HG02678 (cell line): ENCODE measurements at regions not wholly inside any gene's neighbourhood (a gene's known extent, or its start where the extent isn't known, plus 50 kb on each side); places are given as distances from the start of the nearest gene placed in this dataset.
"Not testable (repeated sequence)": the region's sequence is repeated elsewhere in the genome, so short reads cannot be mapped to it uniquely, and the experiment has no call there.

Source experiments
- ATAC-seq: cut with Tn5 transposase; IDR thresholded peaks from one replicate; pipeline ENCODE4 v1.9.1; 2021; ENCODE audit warnings: mild to moderate bottlenecking, moderate library complexity; ENCODE audit not compliant: unreplicated experiment

DNA sequence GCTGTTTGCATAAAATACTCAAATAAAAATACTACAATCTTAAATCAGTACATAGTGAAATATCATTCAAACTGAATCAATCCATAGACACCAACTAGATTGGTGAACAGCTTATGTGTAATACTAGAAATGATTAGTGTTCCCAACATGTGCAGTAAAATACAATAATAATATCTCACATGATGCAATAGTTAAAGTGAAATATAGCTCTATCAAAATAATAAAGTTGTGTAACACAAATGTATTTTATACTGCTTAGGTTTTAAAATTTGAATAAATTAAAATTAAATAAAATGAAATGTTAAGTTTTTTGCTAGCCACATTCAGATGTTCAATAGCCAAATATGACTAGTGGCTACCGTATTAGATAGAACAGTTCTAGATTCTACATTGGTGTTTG is 714.1 kb downstream of the ZNF385D start:
- ATAC-seq, result no peak

DNA sequence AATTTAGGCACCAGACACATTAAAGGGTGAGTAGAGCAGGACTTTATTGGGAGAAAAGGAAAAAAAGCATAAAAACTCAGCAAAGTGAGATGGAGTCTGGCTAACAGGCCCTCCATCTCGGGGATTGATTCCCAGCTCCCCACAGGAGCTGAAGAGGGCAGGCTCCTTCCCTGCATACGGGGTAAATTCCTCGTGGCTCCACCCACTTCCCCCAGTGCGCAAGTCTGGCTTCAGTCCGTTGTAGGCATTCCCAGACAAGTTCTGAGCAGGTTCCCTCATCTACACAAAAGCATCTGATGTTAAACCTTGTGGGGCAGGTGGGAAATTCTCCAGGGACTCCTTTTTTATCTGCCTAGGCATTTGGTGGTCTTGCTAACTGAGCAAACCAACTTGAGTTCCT is 722.6 kb downstream of the ZNF385D start:
- no peak for ATAC-seq

DNA sequence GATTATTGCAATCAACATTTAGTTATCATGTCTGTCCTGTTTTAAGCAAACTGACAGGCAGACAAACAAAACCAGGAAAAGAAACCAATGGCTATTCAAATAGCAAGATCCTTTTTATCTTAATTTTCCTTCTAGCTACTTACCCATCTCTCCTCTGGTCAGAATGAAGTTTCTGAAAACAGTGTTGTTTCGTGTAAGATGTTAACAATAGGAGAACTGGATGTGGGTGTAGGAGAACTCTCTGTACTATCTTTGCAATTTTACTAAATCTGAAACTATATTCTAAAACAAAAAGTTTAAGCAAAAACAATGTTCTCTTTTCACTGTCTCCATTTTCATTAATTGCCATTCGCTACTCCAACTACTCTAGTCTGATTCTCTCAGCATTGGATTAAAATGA is 726.4 kb downstream of the ZNF385D start:
- no peak for ATAC-seq

DNA sequence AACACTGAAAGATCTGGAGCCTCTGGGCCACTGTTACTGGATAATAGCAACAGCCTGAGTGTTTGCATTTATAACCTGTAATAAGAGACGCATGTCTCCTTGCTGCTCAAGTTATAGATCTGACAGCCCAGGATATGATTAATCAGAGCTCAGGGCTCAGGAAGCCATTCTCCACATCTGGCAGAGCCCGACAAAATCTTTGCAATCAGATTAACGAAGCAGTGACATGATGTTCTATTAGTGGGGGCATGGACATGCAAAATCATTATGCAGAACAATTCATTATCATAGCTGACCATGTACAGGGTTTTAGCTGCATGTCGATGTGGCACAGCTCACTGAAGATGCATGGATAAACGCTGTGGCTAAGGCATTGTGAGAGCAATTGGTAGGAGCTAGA is 730.3 kb downstream of the ZNF385D start:
- no peak for ATAC-seq

DNA sequence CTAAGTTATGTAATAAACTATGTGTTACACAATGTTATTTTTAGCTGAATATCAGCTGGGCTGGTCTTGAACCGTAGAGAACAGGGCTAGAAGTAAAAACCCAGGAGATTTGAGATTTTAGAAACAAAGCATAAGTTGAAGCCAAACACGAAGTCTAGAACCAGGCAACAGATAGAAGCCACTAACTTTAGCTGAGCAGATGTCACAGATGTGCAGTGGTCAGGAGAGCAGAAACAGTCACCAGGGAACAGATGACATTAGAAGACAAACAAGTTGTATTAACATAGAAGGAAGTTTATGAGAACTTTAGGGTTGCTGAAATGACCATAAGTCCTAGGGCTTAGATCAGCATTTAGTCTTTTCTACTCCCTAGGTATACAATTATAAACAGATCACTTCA is 731.0 kb downstream of the ZNF385D start:
- no peak for ATAC-seq

DNA sequence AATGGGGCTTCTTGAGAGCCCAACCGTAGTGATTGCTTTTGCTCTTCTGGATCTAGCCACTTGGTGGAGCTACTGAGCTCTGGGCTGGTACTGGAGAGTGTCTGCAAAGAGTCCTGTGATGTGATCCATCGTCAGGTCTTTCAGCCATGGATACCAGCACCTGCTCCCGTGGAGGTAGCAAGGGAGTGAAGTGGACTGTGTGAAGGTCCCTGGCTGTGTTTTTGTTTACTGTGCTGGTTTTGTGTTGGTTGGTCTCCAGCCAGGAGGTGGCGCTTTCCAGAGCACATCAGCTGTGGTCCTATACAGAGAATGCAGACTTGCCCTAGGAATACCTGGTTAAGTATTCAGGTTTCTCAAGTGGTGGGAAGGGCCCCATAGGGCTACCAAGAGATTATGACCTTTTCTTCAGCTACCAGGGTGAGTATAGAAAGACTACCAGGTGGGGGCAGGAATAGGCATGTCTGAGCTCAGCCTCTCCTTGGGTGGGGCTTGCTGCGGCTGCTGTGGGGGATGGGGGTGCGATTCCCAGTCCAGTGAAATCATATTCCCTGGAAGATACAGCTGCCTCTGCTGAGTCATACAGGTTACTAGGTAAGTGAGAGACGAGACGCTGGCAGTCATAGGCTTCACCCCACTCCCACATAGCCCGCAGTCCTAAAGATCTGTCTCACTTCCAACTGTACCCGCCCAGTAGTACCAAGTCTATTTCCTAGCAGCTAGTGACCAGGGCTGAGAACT is 733.7 kb downstream of the ZNF385D start:
- ATAC-seq, result no peak

DNA sequence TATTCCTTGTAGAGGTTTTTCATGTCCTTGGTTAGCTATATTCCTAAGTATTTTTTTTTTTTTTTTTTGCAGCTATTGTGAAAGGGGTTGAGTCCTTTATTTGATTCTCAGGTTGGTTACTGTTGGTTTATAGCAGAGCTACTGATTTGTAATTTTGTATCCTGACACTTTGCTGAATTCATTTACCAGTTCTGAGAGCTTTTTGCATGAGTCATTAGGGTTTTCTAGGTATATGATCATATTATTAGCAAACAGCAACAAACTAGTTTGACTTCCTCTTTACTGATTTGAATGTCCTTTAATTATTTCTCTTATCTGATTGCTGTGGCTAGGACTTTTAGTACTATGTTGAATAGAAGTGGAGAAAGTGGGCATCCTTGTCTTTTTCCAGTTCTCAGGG is 737.4 kb downstream of the ZNF385D start:
- no peak for ATAC-seq

DNA sequence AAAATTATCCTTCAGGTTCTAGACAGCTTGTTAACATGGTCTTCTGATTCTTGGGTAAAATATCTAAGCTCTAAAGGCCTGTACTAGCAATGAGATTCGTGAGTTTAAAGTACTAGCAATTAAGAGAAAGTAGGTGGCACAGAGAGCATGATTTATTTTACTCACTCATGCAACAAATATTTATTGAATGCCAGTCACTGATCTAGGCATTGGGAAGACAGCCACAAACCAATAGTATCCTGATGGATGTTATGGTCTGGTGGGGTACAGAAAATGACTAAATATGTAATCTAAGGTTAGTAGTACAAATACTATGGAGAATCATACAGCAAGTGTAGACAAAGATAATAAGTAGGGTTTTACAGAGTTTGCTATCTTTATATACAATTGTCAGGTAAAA is 751.3 kb downstream of the ZNF385D start:
- no peak for ATAC-seq

DNA sequence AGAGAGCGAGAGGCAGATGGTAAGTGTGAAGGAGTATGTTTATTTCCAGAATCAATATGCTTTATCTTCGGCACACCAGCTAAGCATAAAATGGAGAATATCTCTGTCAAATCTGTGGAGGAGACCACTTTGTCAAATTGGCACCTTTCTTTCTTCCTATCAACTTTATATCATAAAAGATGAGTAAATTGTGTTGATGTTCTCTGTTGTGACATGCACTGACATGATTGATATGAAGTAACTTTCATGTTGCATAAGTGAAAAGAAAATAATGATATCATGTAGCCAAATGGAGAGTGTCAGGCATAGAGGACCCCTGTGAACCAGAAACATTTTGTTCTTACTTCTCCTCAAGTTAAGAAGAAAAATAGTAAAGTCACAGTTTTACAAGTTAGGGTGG is 753.8 kb downstream of the ZNF385D start:
- ATAC-seq, result no peak

DNA sequence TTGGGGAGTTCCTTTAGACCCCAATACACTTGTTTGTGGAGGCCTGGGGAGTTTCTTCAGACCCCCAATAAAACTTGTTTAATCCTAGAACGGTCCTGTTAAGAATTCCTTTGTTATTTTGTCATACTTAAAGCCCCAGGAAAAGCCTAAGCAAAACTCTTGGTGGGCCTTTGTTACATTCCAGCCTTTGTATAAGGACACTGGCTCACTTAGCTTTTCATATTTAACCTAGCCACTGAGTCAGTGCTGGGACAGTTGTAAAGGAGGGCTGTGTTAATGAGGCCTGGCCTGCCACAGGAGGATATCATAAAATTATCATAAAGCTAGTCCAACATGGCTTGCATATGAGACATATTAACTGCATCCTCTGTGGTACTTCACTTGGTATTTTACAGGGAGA is 760.1 kb downstream of the ZNF385D start:
- ATAC-seq, result no peak

DNA sequence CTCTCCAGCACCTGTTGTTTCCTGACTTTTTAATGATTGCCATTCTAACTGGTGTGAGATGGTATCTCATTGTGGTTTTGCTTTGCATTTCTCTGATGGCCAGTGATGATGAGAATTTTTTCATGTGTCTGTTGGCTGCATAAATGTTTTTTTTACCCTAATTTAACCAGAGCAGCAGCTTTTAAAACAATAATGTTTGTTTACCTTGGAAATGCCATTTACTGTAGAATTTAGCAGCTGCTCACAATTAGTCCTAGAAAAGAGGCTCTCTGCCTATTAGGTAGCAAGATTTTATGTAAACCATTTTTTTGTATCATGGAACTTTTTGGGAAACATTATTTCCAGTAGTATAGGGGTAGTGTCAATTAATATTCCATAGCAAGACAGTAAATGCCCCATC is 761.4 kb downstream of the ZNF385D start:
- ATAC-seq, result not testable (repeated sequence)

DNA sequence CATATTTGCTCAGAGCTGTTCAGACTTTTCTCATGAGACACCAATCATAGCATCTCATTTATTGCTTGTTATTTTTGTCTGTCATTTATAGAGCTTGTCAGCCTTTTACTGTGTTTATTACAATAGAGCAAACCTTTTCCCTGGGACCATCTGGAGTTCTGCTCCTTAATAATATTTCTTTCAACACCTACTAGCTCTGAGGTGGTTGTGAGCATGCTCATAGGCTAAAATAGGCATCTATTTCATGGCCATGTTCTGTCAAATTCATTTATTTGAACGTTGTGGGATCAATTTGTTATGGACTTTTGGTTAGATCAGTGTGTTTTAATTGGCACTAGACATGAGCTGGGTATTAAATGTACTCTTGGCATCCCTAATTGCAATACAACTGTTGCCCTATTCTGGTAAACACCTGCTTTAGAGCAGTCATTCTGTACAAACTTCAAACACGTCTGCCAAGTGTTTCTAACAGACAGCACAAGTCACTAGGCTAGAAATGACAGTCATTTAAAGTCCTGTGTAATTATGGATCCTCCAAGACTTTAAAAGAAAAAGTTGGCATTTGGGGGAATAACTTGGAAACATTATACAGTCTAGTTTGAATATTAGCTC is 766.3 kb downstream of the ZNF385D start:
- no peak for ATAC-seq

DNA sequence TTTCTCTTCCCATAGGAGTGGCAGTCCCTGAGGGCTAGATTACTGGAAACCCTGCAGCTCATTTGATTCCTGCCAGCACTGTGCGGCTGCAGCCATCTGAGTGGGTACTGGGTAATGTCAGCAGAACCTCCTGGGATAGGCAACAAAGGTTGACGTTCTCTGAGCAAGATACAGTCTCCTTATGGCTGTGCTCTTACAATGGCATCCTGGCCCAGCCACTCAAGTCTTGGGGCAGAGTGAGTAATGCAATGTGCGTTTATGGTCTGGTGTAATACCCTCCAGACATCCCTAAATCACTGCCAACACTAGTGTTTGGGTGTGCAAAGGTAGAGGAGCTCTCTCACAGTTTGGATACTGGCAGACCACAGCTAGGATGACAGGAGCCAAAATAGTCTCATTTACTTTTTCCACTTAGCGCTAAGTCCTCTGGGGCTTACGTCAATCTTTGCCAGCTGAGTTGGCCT is 775.8 kb downstream of the ZNF385D start:
- ATAC-seq, result no peak

DNA sequence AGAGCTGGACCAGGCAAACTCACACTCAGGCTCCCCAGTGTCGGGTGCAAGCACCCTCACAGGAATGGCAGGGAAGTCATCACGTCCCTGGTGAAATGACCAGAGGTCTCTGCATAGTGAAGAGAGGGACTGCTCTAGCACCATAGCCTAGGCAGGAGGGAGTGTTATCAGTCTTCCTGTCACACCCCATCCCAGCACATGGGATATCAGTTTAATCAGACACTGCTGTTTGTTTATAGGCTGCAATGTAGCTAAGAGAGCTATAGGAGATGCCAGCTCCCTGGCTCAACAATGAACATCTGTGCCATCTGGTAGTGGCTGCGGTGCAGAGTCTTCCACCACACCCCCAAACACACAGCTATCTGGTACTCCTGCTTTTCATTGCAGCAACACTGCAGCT is 776.6 kb downstream of the ZNF385D start:
- ATAC-seq, result no peak

DNA sequence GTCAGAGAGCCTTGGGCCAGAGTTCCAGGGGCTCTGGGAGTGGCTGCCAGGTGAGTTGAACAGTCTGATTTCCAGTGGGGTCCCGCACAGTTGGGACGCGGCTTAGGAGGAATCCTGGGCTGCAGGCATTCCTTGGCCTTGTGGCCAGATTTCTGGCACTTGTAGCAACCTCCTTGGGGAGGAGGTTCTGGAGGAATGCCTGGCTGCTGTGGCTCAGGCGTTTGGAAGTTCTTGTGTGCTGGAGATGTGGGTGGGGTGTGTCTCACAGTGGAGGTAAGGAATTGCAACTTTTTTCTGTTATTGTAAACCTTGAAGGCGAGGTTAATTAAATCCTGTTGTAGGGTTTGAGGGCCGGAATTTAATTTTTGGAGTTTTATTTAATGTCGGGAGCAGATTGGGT is 780.2 kb downstream of the ZNF385D start:
- not testable (repeated sequence) for ATAC-seq

DNA sequence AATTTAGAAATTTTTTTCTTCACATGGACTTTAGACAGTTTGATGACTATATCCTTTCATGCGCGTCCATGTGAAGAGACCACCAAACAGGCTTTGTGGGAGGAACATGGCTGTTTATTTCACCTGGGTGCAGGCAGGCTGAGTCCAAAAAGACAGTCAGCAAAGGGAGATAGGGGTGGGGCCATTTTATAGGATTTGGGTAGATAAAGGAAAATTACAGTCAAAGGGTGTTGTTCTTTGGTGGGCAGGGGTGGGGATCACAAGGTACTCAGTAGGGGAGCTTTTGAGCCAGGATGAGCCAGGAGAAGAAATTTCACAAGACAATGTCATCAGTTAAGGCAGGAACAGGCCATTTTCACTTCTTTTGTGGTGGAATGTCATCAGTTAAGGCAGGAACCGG is 781.5 kb upstream of the SGO1 start:
- not testable (repeated sequence) for ATAC-seq

DNA sequence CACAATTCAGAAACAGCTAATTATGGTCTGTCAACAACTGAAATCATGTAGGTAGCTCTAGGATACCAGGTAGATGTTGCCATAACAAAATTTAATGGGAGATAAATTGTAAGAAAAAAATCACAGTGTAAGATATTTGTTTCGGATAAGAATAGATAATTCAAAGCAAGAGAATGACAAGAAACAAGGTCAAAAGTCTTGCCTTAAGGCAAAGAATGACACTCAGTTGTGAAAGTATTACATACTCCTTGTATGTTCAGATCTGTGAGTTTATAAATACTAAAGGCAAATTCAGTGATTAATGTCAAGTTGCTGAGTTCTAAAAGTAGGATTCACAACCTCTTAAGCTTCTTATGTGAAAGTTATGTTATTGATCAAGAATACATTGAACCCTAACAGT is 772.2 kb upstream of the SGO1 start:
- ATAC-seq, result no peak

DNA sequence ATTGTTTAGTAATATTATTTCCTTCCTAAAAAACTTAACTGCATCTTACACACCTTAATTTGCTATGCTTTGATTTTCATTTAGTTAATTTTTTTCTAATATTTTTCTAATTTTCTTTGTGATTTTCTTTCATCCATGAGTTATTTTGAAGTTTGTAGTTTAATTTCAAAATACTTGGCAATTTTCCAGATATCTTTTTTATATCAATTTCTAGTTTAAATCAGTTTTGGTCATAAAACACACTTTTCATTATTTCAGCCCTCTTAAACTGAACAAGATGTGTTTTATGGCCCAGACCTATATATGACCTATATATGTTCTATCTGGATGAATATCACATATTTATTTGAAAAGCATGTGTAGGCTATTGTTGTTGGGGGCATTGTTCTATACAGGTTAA is 759.9 kb upstream of the SGO1 start:
- ATAC-seq, result no peak

DNA sequence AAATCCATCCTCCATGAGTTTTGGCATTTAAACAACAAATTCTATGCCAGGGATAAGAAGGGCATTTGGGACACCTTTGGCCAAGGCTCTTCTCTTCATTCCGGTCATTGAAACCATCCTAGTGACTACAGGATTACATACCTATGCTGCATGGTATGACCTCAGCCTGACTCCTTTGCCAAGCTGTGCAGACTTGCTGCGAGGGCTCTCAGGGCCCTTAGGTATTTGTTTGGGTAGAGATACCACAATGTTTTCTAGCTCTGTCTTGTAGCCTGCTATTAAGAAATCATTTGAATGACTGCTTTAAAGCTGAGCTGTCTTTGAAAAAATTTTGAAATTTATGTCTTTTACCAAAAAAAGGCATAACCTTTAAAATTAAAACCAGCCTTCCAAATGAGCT is 749.8 kb upstream of the SGO1 start:
- no peak for ATAC-seq

DNA sequence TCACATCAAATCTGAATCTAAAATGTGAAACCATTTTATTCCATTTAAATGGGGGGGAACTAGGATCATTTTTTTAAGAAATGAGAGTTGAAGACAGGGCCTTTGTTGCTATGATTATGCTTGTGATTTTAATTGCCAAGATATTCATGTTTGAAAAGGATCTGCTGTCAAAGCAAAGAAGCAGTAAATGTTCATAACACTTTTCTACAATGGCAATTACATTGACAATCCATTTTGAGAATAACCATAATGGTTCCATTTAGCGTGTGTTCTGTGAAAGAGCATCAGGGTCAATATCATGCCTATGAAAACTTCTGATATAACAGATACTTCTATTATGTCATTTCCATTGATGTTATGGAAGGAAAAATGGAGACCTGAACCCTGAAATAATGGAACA is 745.8 kb upstream of the SGO1 start:
- no peak for ATAC-seq

DNA sequence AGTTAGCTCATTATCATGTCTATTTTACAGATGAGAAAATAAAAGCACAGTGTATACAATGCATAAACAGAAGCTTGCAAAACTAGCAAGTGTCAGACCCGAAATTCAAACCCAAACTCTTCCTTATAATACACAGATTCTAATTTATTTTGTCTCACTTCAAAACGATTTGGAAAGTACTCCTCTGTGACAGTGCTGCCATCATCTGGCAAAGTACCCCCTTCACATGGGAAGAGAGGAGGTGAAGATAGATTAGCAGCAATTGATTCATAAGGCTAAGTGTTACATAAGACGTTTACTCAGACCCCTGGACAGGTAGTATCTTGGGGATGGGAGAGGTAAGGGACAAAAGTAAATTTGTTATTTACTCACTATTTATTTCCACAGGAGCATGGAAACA is 744.0 kb upstream of the SGO1 start:
- ATAC-seq, result no peak

DNA sequence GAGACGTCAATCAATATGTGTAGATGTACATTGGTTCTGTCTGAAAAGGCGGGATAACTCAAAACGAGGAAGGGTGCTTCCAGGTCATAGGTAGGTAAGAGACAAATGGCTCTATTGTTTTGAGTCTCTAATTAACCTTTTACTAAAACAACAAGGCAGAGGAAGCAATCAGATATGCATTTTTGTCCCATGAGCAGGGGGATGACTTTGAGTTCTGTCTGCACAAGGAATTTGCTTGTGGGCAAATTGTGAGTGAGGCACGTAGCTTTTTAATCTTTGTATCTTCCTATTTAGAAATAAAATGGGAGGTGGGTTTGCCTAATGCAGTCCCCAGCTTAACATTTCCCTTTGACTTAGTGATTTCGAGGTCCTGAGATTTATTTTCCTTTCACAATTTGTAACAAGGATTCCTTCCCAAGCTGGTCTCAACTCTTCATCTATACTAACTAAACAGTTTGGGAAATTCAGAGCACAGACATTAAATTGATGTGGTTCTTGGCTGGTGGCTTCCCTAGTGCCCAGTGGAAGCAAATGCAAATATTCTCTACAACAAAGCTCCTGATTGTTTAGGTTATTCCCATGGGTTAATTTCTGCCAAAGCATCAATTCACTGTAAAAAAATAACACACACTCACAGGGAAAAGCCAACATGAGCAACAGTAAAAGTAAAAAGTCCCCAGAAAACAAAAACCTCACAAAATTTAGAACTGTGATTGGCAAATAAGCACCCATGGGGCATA is 738.8 kb upstream of the SGO1 start:
- ATAC-seq, result no peak
